ENCODE measurements at regions not wholly inside any gene's neighbourhood (a gene's known extent, or its start where the extent isn't known, plus 50 kb on each side); places are given as distances from the start of the nearest gene placed in this dataset.

- no peak for DNase-seq (ENCODE audit: low spot score)
- in situ Hi-C loops (cut with MboI; ENCODE audit: low pct_unique_long_range_greater_than_20kb, low sequenced_read_pairs, unreplicated experiment): no loop called here
These were observed 210.4 kb downstream of the SKIDA1 start for GRCh38 chr10:21314906-21315644.

GRCh38 chr10:21314111-21314626, 211.3 kb downstream of the SKIDA1 start:
- no peak for TF ChIP-seq CTCF (IDR thresholded peaks at IDR 0.05; ENCODE audit: extremely low read depth, insufficient read depth, missing control alignments)
- in situ Hi-C loops (cut with MboI; ENCODE audit: low pct_unique_long_range_greater_than_20kb, low sequenced_read_pairs, unreplicated experiment): no loop called here
- DNase-seq (ENCODE audit: low spot score): no peak

More at GRCh38 chr10:21314906-21315644, 210.4 kb downstream of the SKIDA1 start:
- no peak for TF ChIP-seq CTCF (IDR thresholded peaks at IDR 0.05; ENCODE audit: extremely low read depth, insufficient read depth, missing control alignments)

GRCh38 chr10:21313691-21314090, 211.8 kb downstream of the SKIDA1 start:
- in situ Hi-C loops (cut with MboI; ENCODE audit: low pct_unique_long_range_greater_than_20kb, low sequenced_read_pairs, unreplicated experiment): no loop called here
- no peak for TF ChIP-seq CTCF (IDR thresholded peaks at IDR 0.05; ENCODE audit: extremely low read depth, insufficient read depth, missing control alignments)
- DNase-seq (ENCODE audit: low spot score): no peak

- in situ Hi-C loops (cut with MboI; ENCODE audit: low pct_unique_long_range_greater_than_20kb, low sequenced_read_pairs, unreplicated experiment): no loop called here
- no peak for DNase-seq (ENCODE audit: low spot score)
- no peak for TF ChIP-seq CTCF (IDR thresholded peaks at IDR 0.05; ENCODE audit: extremely low read depth, insufficient read depth, missing control alignments)
These were observed 214.1 kb downstream of the SKIDA1 start for GRCh38 chr10:21311426-21311825.

- DNase-seq (ENCODE audit: low spot score): no peak
- in situ Hi-C loops (cut with MboI; ENCODE audit: low pct_unique_long_range_greater_than_20kb, low sequenced_read_pairs, unreplicated experiment): no loop called here
- no peak for TF ChIP-seq CTCF (IDR thresholded peaks at IDR 0.05; ENCODE audit: extremely low read depth, insufficient read depth, missing control alignments)
These were observed 216.1 kb downstream of the SKIDA1 start for GRCh38 chr10:21309427-21309826.

- no peak for TF ChIP-seq CTCF (IDR thresholded peaks at IDR 0.05; ENCODE audit: extremely low read depth, insufficient read depth, missing control alignments)
- DNase-seq (ENCODE audit: low spot score): no peak
- in situ Hi-C loops (cut with MboI; ENCODE audit: low pct_unique_long_range_greater_than_20kb, low sequenced_read_pairs, unreplicated experiment): no loop called here
These were observed 216.5 kb downstream of the SKIDA1 start for GRCh38 chr10:21308946-21309345.

Measured in GM13977 (cell line).